ENCODE measurements at regions not wholly inside any gene's neighbourhood (a gene's known extent, or its start where the extent isn't known, plus 50 kb on each side); places are given as distances from the start of the nearest gene placed in this dataset.

DNA sequence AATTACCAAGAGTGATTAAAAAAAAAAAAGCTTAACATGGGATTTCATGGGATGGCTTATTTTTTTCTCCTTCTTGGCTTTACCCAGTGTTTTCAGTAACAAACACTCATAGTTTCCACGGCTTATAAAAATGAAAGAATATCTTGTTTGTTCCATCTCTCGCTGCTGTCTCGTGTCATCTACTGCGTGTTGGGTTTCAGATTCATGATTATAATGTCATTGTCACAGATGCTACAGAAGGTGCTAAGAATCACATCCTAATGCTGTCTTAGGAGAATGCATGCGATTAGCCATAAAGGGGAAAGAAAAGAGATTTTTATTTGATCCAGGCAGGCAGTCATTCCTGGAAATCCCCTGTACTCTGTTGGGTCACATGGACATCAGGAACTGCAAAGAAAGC, 1267.6 kb upstream of the TMEM132C start:
- peaks cover 0 to 5% (median 0%) of the 10 kb centered on the region in 4 donors for H3K27me3 ChIP-seq
- H3K4me3 ChIP-seq: no peak overlapping the region
- 87 to 90% methylated on average over 5 of the region's 5 CpGs for WGBS, 2 donors
- no peaks in the 10 kb centered on the region for H3K36me3 ChIP-seq
- DNase-seq: no peak
- H3K27ac ChIP-seq: no peak overlapping the region
- intact Hi-C loops (cut with DNase I): no loop called here
- TF ChIP-seq, protein P1, sequence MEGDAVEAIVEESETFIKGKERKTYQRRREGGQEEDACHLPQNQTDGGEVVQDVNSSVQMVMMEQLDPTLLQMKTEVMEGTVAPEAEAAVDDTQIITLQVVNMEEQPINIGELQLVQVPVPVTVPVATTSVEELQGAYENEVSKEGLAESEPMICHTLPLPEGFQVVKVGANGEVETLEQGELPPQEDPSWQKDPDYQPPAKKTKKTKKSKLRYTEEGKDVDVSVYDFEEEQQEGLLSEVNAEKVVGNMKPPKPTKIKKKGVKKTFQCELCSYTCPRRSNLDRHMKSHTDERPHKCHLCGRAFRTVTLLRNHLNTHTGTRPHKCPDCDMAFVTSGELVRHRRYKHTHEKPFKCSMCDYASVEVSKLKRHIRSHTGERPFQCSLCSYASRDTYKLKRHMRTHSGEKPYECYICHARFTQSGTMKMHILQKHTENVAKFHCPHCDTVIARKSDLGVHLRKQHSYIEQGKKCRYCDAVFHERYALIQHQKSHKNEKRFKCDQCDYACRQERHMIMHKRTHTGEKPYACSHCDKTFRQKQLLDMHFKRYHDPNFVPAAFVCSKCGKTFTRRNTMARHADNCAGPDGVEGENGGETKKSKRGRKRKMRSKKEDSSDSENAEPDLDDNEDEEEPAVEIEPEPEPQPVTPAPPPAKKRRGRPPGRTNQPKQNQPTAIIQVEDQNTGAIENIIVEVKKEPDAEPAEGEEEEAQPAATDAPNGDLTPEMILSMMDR (IDR thresholded peaks at IDR 0.05): no peak
- TF ChIP-seq POLR2A (IDR thresholded peaks at IDR 0.05): no peak
- no peaks in the 10 kb centered on the region for H3K9me3 ChIP-seq
- no peaks in the 10 kb centered on the region for H3K4me1 ChIP-seq

DNA sequence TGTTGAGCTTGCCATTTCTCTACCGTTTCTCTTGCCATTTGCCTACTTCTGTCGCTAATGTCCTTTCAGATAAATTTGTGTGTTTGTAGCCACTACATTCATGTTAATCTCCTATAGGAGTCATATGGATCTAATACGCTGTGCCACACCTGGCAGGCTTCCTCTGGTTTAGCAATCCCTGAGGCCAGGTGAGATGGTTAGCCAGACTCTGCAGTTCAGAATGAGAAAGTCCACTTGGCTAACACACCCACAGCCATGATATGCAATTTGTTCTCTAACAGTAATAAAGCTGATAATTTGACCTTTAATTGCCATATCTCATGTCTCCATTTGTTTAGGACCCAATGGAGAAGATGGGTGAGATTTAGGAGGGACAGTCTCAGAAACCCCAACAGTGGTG, 1261.6 kb upstream of the TMEM132C start:
- no peak for DNase-seq
- Histone ChIP-seq H3K4me1 (no peaks in the 10 kb centered on the region), H3K27me3 (peaks cover 0 to 2% (median 0%) of the 10 kb centered on the region in 4 donors), H3K4me3 (no peak overlapping the region), H3K27ac (no peak overlapping the region), H3K9me3 (no peaks in the 10 kb centered on the region), H3K36me3 (no peaks in the 10 kb centered on the region)
- TF ChIP-seq POLR2A (IDR thresholded peaks at IDR 0.05): no peak
- TF ChIP-seq, protein P1 (IDR thresholded peaks at IDR 0.05): no peak
- 88 to 93% methylated on average over 3 of the region's 3 CpGs for WGBS, 2 donors
- intact Hi-C loops (cut with DNase I): no loop called here

DNA sequence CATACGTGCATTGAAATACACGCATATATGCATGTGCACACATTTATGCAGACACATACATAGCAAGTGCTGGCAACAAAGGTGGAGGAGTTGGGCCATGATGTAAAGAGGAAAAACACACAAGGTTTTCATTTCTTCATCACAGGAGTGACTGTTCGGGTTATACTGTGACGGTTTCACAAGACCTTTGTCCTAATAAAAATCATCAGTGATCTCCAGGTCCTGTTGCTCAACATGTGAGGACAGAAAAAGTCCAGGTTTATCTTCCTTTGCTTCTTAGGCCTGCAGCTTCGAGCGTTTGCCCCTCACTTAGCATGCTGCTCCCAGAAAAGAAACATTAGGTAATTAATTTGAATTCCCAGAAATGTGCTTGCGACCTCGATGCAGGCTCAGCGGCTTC, 1260.0 kb upstream of the TMEM132C start:
- TF ChIP-seq, protein P1 (IDR thresholded peaks at IDR 0.05): no peak
- no peak for TF ChIP-seq POLR2A (IDR thresholded peaks at IDR 0.05)
- WGBS, 2 donors: 83 to 85% methylated on average over 9 of the region's 9 CpGs
- H3K27ac ChIP-seq: no peak overlapping the region
- intact Hi-C loops (cut with DNase I): no loop called here
- no peak for DNase-seq
- no peaks in the 10 kb centered on the region for H3K36me3 ChIP-seq
- no peaks in the 10 kb centered on the region for H3K27me3 ChIP-seq
- H3K9me3 ChIP-seq: no peaks in the 10 kb centered on the region
- no peaks in the 10 kb centered on the region for H3K4me1 ChIP-seq
- no peak overlapping the region for H3K4me3 ChIP-seq

DNA sequence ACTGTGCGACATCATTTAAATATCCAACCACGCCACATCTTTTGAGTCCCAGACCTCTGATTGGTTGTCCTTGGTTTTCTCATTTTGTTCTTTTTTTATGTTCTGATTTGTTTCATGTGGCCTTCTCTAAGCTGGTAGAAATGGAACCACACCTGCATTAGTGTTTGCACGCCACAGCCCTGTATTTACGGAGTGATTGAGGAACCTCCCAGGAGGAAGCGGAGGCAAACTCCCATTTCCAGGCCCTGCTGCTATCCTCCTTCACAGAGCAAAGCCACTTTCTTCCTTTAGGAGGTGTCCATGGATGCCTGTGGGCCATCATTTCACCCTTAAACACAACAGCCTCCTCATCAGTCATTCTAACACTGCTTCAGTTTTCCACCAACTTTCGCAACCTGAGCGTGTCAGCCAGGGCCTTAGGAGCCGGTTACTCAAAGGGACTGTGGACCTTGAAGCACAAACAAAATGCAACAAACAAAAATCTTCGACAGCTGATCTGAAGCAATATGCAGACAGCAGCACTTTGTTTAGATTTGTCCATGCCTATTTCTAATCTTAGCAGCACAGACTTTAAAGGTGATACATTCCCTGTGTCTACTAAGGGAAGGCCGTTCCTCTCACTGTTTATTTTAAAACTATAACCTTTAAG, 1258.1 kb upstream of the TMEM132C start:
- no peaks in the 10 kb centered on the region for H3K27me3 ChIP-seq
- no peak for DNase-seq
- H3K4me1 ChIP-seq: no peaks in the 10 kb centered on the region
- TF ChIP-seq, protein P1 (IDR thresholded peaks at IDR 0.05): no peak
- no peak for TF ChIP-seq POLR2A (IDR thresholded peaks at IDR 0.05)
- no peak overlapping the region for H3K4me3 ChIP-seq
- H3K27ac ChIP-seq: no peak overlapping the region
- no peaks in the 10 kb centered on the region for H3K9me3 ChIP-seq
- H3K36me3 ChIP-seq: no peaks in the 10 kb centered on the region
- intact Hi-C loops (cut with DNase I): no loop called here
- WGBS, 2 donors: 81 to 82% methylated on average over 10 of the region's 10 CpGs

DNA sequence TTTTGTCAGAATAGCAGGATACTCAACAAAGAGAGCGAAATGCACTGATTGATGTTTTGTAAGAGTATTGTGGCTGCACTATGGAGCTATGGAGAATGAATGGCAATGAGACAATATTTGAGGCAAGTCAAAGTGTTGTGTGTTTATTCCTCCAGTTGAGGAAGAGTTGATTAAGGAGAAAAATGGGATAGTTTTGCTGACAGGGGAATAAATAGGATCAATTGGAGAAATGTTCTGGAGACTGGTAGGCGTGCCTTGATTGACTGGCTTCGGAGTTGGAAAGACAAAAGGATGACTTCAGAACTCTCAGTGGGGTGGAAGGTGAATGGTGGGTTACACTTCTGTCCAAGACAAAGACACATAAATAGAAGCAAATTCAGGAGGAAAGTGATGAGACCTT, 1254.9 kb upstream of the TMEM132C start:
- no peaks in the 10 kb centered on the region for H3K9me3 ChIP-seq
- H3K4me1 ChIP-seq: no peaks in the 10 kb centered on the region
- TF ChIP-seq, protein P1 (IDR thresholded peaks at IDR 0.05): no peak
- no peak for TF ChIP-seq POLR2A (IDR thresholded peaks at IDR 0.05)
- WGBS, 2 donors: 86 to 92% methylated on average over 3 of the region's 3 CpGs
- intact Hi-C loops (cut with DNase I): no loop called here
- H3K36me3 ChIP-seq: no peaks in the 10 kb centered on the region
- H3K27ac ChIP-seq: no peak overlapping the region
- DNase-seq: no peak
- H3K27me3 ChIP-seq: no peaks in the 10 kb centered on the region
- no peak overlapping the region for H3K4me3 ChIP-seq
